SK-N-SH treated with all-trans-retinoic acid at 6 μM for 48 hours (cell line): ENCODE measurements at regions not wholly inside any gene's neighbourhood (a gene's known extent, or its start where the extent isn't known, plus 50 kb on each side); places are given as distances from the start of the nearest gene placed in this dataset.

Experiments
- ATAC-seq: fragments of 200-7000 bp; cut with Tn5 transposase; 3 replicates; pipeline ENCODE4 v1.9.1; 2020; ENCODE audit warnings: mild to moderate bottlenecking, moderate library complexity
- ARNTL ChIP-seq: fragments of 450-650 bp; formaldehyde crosslinking; IDR thresholded peaks from 2 replicates; pipeline ENCODE4 v1.5.0; 2020; ENCODE audit warnings: low read depth, mild to moderate bottlenecking, moderate library complexity, borderline replicate concordance
- BACH2 ChIP-seq: fragments of 250-450 bp; sonication (Bioruptor Pico); IDR thresholded peaks from 2 replicates; pipeline ENCODE4 v1.9.0; 2021; ENCODE audit warnings: mild to moderate bottlenecking, borderline replicate concordance
- CSDC2 ChIP-seq: fragments of 250-450 bp; sonication (Bioruptor Pico); IDR thresholded peaks from 2 replicates; pipeline ENCODE4 v1.5.0; 2020; ENCODE audit warnings: mild to moderate bottlenecking, moderate library complexity
- ESRRG ChIP-seq: fragments of 250-450 bp; sonication (Bioruptor Pico); IDR thresholded peaks from 2 replicates; pipeline ENCODE4 v1.6.1; 2021; ENCODE audit warnings: mild to moderate bottlenecking
- GLIS3 ChIP-seq: fragments of 250-450 bp; sonication (Bioruptor Pico); IDR thresholded peaks from 2 replicates; pipeline ENCODE4 v1.5.0; 2020; ENCODE audit warnings: mild to moderate bottlenecking, moderate library complexity
- ISL1 ChIP-seq: fragments of 250-450 bp; sonication (Bioruptor Pico); IDR thresholded peaks from 2 replicates; pipeline ENCODE4 v2.1.2; 2022; ENCODE audit warnings: mild to moderate bottlenecking, moderate library complexity
- OSR1 ChIP-seq: fragments of 250-450 bp; sonication (Bioruptor Pico); IDR thresholded peaks from 2 replicates; pipeline ENCODE4 v1.8.0; 2022; ENCODE audit warnings: moderate library complexity, mild to moderate bottlenecking, inconsistent platforms
- PPARA ChIP-seq: fragments of 250-450 bp; sonication (Bioruptor Pico); IDR thresholded peaks from 2 replicates; pipeline ENCODE4 v1.5.0; 2020; ENCODE audit warnings: mild to moderate bottlenecking, borderline replicate concordance
- RARB ChIP-seq: fragments of 250-450 bp; sonication (Bioruptor Pico); IDR thresholded peaks from 2 replicates; pipeline ENCODE4 v1.8.0; 2021; ENCODE audit warnings: mild to moderate bottlenecking, moderate library complexity
- SNAI2 ChIP-seq: fragments of 250-450 bp; sonication (Bioruptor Pico); IDR thresholded peaks from 2 replicates; pipeline ENCODE4 v1.5.0; 2020; ENCODE audit warnings: mild to moderate bottlenecking, moderate library complexity
- TCF4 ChIP-seq: fragments of 250-450 bp; sonication (Bioruptor Pico); IDR thresholded peaks from 2 replicates; pipeline ENCODE4 v1.8.0; 2021; ENCODE audit warnings: mild to moderate bottlenecking, moderate library complexity, borderline replicate concordance
- TOX ChIP-seq: fragments of 250-450 bp; sonication (Bioruptor Pico); IDR thresholded peaks from 2 replicates; pipeline ENCODE4 v1.8.0; 2021; ENCODE audit warnings: mild to moderate bottlenecking, moderate library complexity, borderline replicate concordance
- ZC3H10 ChIP-seq: fragments of 250-450 bp; sonication (Bioruptor Pico); IDR thresholded peaks from 2 replicates; pipeline ENCODE4 v1.5.1; 2021; ENCODE audit warnings: mild to moderate bottlenecking, moderate library complexity
- ZFP3 ChIP-seq: fragments of 250-450 bp; sonication (Bioruptor Pico); IDR thresholded peaks from 2 replicates; pipeline ENCODE4 v1.5.0; 2020; ENCODE audit warnings: mild to moderate bottlenecking, moderate library complexity
- ZFP30 ChIP-seq: fragments of 450-650 bp; formaldehyde crosslinking; IDR thresholded peaks from 2 replicates; pipeline ENCODE4 v1.5.0; 2022; ENCODE audit warnings: mild to moderate bottlenecking, moderate library complexity
- ZNF565 ChIP-seq: fragments of 450-650 bp; formaldehyde crosslinking; conservative IDR thresholded peaks from 2 replicates; pipeline ENCODE4 v1.5.0; 2020; ENCODE audit warnings: low read depth, mild to moderate bottlenecking, moderate library complexity
- ZNF70 ChIP-seq: fragments of 450-650 bp; formaldehyde crosslinking; IDR thresholded peaks from 2 replicates; pipeline ENCODE4 v1.5.0; 2020; ENCODE audit warnings: mild to moderate bottlenecking, moderate library complexity
- ZNF8 ChIP-seq: fragments of 450-650 bp; formaldehyde crosslinking; IDR thresholded peaks from 2 replicates; pipeline ENCODE4 v1.5.0; 2020; ENCODE audit warnings: mild to moderate bottlenecking, moderate library complexity
- TF ChIP-seq, protein P1 (sequence below): fragments of 250-450 bp; sonication (Bioruptor Pico); IDR thresholded peaks from 2 replicates; pipeline ENCODE4 v1.8.0; 2020; ENCODE audit warnings: mild to moderate bottlenecking, moderate library complexity, borderline replicate concordance
- TF ChIP-seq, protein P2 (sequence below): fragments of 250-450 bp; sonication (Bioruptor Pico); IDR thresholded peaks from 2 replicates; pipeline ENCODE4 v1.8.0; 2021; ENCODE audit warnings: low read depth, mild to moderate bottlenecking, moderate library complexity, borderline replicate concordance
- TF ChIP-seq, protein P3 (sequence below): fragments of 250-450 bp; sonication (Bioruptor Pico); IDR thresholded peaks from 2 replicates; pipeline ENCODE4 v1.5.1; 2021; ENCODE audit warnings: mild to moderate bottlenecking, moderate library complexity

GRCh38 chr13:21872795-21873194 is 201.9 kb downstream of the FGF9 start (continued):
- TF ChIP-seq, protein P1, sequence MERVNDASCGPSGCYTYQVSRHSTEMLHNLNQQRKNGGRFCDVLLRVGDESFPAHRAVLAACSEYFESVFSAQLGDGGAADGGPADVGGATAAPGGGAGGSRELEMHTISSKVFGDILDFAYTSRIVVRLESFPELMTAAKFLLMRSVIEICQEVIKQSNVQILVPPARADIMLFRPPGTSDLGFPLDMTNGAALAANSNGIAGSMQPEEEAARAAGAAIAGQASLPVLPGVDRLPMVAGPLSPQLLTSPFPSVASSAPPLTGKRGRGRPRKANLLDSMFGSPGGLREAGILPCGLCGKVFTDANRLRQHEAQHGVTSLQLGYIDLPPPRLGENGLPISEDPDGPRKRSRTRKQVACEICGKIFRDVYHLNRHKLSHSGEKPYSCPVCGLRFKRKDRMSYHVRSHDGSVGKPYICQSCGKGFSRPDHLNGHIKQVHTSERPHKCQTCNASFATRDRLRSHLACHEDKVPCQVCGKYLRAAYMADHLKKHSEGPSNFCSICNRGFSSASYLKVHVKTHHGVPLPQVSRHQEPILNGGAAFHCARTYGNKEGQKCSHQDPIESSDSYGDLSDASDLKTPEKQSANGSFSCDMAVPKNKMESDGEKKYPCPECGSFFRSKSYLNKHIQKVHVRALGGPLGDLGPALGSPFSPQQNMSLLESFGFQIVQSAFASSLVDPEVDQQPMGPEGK (CRISPR knock-in tag): no peak
- TF ChIP-seq OSR1 (CRISPR knock-in tag): no peak
- TF ChIP-seq PPARA: no peak
- TF ChIP-seq ARNTL (CRISPR knock-in tag): no peak
- TF ChIP-seq ZFP3: no peak
- no peak for TF ChIP-seq ZC3H10
- no peak for TF ChIP-seq CSDC2 (CRISPR knock-in tag)
- TF ChIP-seq ZNF8: no peak
- no peak for TF ChIP-seq ISL1

DNA sequence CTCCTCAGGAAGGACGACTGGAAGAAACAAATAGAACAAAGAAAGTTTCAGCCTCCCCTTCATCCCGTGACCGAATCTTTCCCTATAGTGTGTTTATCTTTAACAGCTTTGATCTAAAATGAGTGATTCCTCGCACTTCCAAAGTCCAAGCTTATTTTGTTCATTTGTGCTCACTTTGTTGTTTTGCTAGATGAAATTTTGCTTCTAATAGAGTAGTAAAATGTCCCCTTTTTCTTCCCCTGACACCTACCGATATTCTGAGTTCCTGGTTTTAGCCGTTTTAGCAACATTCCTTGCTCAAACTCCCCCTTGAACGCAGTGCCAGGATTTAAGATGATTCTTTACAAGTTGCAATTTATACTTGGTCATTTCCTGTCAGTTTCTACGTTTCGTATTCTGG is 204.2 kb downstream of the FGF9 start:
- ATAC-seq: no peak
- no peak for TF ChIP-seq SNAI2 (CRISPR knock-in tag)
- TF ChIP-seq ISL1: no peak
- TF ChIP-seq ZNF70 (CRISPR knock-in tag): no peak
- no peak for TF ChIP-seq GLIS3
- TF ChIP-seq PPARA: no peak
- TF ChIP-seq, protein P2, sequence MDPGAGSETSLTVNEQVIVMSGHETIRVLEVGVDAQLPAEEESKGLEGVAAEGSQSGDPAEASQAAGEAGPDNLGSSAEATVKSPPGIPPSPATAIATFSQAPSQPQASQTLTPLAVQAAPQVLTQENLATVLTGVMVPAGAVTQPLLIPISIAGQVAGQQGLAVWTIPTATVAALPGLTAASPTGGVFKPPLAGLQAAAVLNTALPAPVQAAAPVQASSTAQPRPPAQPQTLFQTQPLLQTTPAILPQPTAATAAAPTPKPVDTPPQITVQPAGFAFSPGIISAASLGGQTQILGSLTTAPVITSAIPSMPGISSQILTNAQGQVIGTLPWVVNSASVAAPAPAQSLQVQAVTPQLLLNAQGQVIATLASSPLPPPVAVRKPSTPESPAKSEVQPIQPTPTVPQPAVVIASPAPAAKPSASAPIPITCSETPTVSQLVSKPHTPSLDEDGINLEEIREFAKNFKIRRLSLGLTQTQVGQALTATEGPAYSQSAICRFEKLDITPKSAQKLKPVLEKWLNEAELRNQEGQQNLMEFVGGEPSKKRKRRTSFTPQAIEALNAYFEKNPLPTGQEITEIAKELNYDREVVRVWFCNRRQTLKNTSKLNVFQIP (CRISPR knock-in tag): no peak
- no peak for TF ChIP-seq BACH2 (CRISPR knock-in tag)
- TF ChIP-seq ZNF565 (CRISPR knock-in tag): no peak
- TF ChIP-seq ZFP3: no peak
- TF ChIP-seq TOX: no peak
- no peak for TF ChIP-seq RARB
- TF ChIP-seq, protein P3, sequence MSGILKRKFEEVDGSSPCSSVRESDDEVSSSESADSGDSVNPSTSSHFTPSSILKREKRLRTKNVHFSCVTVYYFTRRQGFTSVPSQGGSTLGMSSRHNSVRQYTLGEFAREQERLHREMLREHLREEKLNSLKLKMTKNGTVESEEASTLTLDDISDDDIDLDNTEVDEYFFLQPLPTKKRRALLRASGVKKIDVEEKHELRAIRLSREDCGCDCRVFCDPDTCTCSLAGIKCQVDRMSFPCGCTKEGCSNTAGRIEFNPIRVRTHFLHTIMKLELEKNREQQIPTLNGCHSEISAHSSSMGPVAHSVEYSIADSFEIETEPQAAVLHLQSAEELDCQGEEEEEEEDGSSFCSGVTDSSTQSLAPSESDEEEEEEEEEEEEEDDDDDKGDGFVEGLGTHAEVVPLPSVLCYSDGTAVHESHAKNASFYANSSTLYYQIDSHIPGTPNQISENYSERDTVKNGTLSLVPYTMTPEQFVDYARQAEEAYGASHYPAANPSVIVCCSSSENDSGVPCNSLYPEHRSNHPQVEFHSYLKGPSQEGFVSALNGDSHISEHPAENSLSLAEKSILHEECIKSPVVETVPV (CRISPR knock-in tag): no peak
- no peak for TF ChIP-seq ARNTL (CRISPR knock-in tag)
- TF ChIP-seq, protein P1 (CRISPR knock-in tag): no peak

GRCh38 chr13:21879263-21879914 is 208.5 kb downstream of the FGF9 start:
- no peak for ATAC-seq
- TF ChIP-seq CSDC2 (CRISPR knock-in tag): no peak
- TF ChIP-seq ZNF8: no peak
- no peak for TF ChIP-seq ZNF565 (CRISPR knock-in tag)
- no peak for TF ChIP-seq GLIS3

DNA sequence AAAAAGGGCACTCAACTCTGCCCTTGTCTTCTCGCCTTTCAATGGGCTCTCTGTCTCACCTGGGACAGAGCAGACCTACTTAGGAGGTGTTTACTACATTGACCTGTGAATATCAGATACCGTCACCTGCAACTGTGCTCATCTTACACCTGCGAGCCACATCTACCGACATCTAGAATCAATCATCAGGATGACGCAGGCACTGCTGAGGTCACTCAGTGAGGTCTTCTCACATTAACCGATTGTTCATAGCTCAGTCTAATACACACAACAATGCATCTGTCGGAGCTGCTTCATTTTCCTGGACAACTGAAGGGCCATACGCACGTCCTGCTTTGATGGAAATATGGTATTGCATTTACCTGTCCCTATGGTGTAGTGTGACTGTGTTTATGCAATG is 211.9 kb downstream of the FGF9 start:
- ATAC-seq: no peak
- TF ChIP-seq PPARA: no peak
- no peak for TF ChIP-seq BACH2 (CRISPR knock-in tag)
- TF ChIP-seq ZFP3: no peak
- TF ChIP-seq CSDC2 (CRISPR knock-in tag): no peak
- no peak for TF ChIP-seq TOX
- no peak for TF ChIP-seq ARNTL (CRISPR knock-in tag)
- TF ChIP-seq ZFP30 (CRISPR knock-in tag): no peak
- TF ChIP-seq ZC3H10: no peak
- no peak for TF ChIP-seq ZNF565 (CRISPR knock-in tag)
- TF ChIP-seq SNAI2 (CRISPR knock-in tag): no peak
- TF ChIP-seq ESRRG (CRISPR knock-in tag): no peak
- no peak for TF ChIP-seq OSR1 (CRISPR knock-in tag)
- TF ChIP-seq TCF4 (CRISPR knock-in tag): no peak
